Body of pancreas (tissue), 4 donors: ENCODE measurements at regions not wholly inside any gene's neighbourhood (a gene's known extent, or its start where the extent isn't known, plus 50 kb on each side); places are given as distances from the start of the nearest gene placed in this dataset.

Experiments used
- ATAC-seq: fragments of 150-250 bp; one replicate; pipeline ENCODE4 v1.9.1; 2016
- DNase-seq, 4 donors: peaks; one replicate each; pipeline ENCODE4 v3.0.0-alpha.2; 2019
- H3K27ac ChIP-seq, 4 donors: fragments of 200-600 bp; sonication (generic); 1 replicate in 3 of 4; 2 replicates in 1 of 4; pipeline versions ENCODE4 v1.5.1 to v1.6.1; 2016 to 2019; ENCODE audit warnings: mild to moderate bottlenecking in 1 of 4, mixed read lengths in 1 of 4, moderate library complexity in 1 of 4
- H3K27me3 ChIP-seq, 2 donors: fragments of 200-600 bp; sonication (generic); one replicate each; pipeline ENCODE4 v1.6.0; 2016; ENCODE audit warnings: mild to moderate bottlenecking in 1 of 2
- H3K36me3 ChIP-seq, 2 donors: fragments of 200-600 bp; sonication (generic); replicated peaks in 1 of 2; 2 replicates each; pipeline ENCODE4 v1.5.1; 2016; ENCODE audit warnings: low read depth in 2 of 2; ENCODE audit not compliant: insufficient read depth in 1 of 2
- H3K4me1 ChIP-seq: fragments of 200-600 bp; sonication (generic); one replicate; pipeline ENCODE4 v1.6.0; 2016
- H3K4me3 ChIP-seq, 2 donors: fragments of 200-600 bp; sonication (generic); 1 replicate in 1 of 2; 2 replicates in 1 of 2; pipeline ENCODE4 v1.5.1; 2016 to 2019
- H3K9me3 ChIP-seq, 3 donors: fragments of 200-600 bp; sonication (generic); 1 replicate in 2 of 3; 2 replicates in 1 of 3; pipeline ENCODE4 v1.5.1; 2016
- POLR2A ChIP-seq, 3 donors: fragments of 450-650 bp; IDR thresholded peaks; one replicate each; pipeline ENCODE4 v1.6.1; 2016; ENCODE audit warnings: antibody characterized with exemption in 3 of 3, mild to moderate bottlenecking in 2 of 3
- WGBS, 2 donors: methylation state at CpG; one replicate each; pipeline ENCODE4 v1.1.5; 2017; 5-methylcytosine and 5-hydroxymethylcytosine counted together
- intact Hi-C: fragments of 100-400 bp; cut with DNase I; formaldehyde crosslinking; loops from one replicate; pipeline ENCODE4 v1.15.1; 2023
- TF ChIP-seq, protein P1 (sequence below), 7 experiments: fragments of 450-650 bp in 4 of 7; fragments of 200-600 bp in 3 of 7; sonication (generic) in 3 of 7; IDR thresholded peaks; one replicate each; pipeline ENCODE4 v1.5.1; 2016 to 2019; ENCODE audit warnings: antibody characterized with exemption in 7 of 7

DNA sequence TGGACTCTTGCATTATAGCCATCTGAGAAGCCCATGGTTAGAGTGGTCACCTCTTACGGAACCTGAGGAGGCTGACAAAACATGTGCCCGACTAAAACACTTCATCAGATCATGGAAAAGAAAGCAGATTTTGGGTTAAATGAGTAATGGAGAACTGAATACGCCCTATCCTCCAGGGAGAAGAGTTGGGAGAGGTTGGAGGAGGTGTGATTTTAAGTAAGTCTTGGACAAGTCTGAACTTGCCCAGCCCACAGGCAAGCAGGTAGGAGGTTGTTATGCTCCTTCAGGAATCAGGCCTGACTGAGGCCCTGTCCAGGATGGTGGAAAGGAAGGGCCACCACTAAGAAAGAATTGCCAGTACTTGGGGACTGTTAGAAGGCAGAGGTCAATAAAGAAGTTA, 255.8 kb downstream of the TGFB2 start:
- 78 to 87% methylated on average over 3 of the region's 3 CpGs for WGBS, 2 donors
- no peak for ATAC-seq
- intact Hi-C loops, result no loop called here

DNA sequence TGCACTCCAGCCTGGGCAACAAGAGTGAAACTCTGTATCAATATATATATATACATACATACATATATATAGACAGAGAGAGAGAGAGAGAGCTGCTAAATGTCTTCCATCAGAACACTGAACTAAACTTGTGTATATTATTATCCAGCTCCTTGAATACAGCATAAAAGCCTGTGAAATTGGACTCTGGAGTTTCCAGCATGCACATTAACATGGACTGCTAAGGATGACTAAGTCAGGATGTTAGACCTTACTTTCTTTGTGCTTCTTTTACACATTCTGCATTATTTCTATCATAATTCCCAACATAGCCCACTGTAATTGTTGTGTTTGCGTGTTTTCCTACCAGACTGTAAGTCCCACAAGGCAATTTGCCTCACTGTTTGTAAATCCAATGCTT, 259.1 kb downstream of the TGFB2 start:
- TF ChIP-seq, protein P1, sequence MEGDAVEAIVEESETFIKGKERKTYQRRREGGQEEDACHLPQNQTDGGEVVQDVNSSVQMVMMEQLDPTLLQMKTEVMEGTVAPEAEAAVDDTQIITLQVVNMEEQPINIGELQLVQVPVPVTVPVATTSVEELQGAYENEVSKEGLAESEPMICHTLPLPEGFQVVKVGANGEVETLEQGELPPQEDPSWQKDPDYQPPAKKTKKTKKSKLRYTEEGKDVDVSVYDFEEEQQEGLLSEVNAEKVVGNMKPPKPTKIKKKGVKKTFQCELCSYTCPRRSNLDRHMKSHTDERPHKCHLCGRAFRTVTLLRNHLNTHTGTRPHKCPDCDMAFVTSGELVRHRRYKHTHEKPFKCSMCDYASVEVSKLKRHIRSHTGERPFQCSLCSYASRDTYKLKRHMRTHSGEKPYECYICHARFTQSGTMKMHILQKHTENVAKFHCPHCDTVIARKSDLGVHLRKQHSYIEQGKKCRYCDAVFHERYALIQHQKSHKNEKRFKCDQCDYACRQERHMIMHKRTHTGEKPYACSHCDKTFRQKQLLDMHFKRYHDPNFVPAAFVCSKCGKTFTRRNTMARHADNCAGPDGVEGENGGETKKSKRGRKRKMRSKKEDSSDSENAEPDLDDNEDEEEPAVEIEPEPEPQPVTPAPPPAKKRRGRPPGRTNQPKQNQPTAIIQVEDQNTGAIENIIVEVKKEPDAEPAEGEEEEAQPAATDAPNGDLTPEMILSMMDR (IDR thresholded peaks at IDR 0.05), result no peak
- TF ChIP-seq POLR2A (IDR thresholded peaks at IDR 0.05), result no peak
- H3K9me3 ChIP-seq, result no peaks in the 10 kb centered on the region
- intact Hi-C loops, result no loop called here
- no peak for ATAC-seq
- H3K4me3 ChIP-seq, result no peak overlapping the region
- 90 to 92% methylated on average over 1 of the region's 1 CpG for whole genome bisulfite sequencing, 2 donors
- no peaks in the 10 kb centered on the region for H3K36me3 ChIP-seq
- H3K27me3 ChIP-seq, result no peaks in the 10 kb centered on the region
- H3K4me1 ChIP-seq, result no peaks in the 10 kb centered on the region
- no peak overlapping the region for H3K27ac ChIP-seq
- DNase-seq, result no peak

More for the DNA sequence above, 255.8 kb downstream of the TGFB2 start:
- Histone ChIP-seq H3K27me3 (no peaks in the 10 kb centered on the region), H3K9me3 (no peaks in the 10 kb centered on the region), H3K27ac (no peak overlapping the region), H3K36me3 (no peaks in the 10 kb centered on the region), H3K4me3 (no peak overlapping the region), H3K4me1 (no peaks in the 10 kb centered on the region)
- TF ChIP-seq, protein P1 (IDR thresholded peaks at IDR 0.05), result no peak
- TF ChIP-seq POLR2A (IDR thresholded peaks at IDR 0.05), result no peak
- no peak for DNase-seq

GRCh38 chr1:218611916-218612585, 266.9 kb downstream of the TGFB2 start:
- TF ChIP-seq, protein P1 (IDR thresholded peaks at IDR 0.05), result no peak
- no peak for TF ChIP-seq POLR2A (IDR thresholded peaks at IDR 0.05)
- H3K9me3 ChIP-seq, result no peaks in the 10 kb centered on the region
- ATAC-seq (no peak), DNase-seq (no peak)
- 86% methylated on average over 1 of the region's 1 CpG; no CpG with 5 or more reads in 1 of the 2 donors for WGBS, 2 donors
- no peaks in the 10 kb centered on the region for H3K27me3 ChIP-seq
- intact Hi-C loops, result no loop called here
- no peaks in the 10 kb centered on the region for H3K36me3 ChIP-seq
- H3K4me1 ChIP-seq, result no peaks in the 10 kb centered on the region
- no peak overlapping the region for H3K27ac ChIP-seq
- H3K4me3 ChIP-seq, result no peak overlapping the region

DNA sequence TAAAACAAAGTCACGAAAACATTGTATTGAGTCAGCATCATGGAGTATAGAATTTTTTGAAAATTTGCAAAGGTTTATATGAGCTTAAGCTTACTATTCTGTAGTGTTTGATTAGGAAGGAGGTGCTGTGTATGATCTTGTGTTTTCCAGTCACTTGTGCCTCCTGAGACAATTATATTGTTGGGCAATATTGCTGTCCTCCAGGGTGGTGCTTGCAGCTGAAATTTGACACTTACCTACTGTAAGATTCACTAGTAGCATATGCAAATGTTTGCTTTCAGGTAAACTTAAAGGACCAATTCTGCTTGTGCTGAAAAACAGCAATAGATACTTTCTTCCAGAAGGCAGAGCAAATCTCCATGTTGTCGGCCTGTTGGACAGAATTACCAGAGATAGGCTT, 268.0 kb downstream of the TGFB2 start:
- Histone ChIP-seq H3K36me3 (no peaks in the 10 kb centered on the region), H3K4me3 (no peak overlapping the region), H3K27ac (no peak overlapping the region), H3K4me1 (no peaks in the 10 kb centered on the region), H3K9me3 (no peaks in the 10 kb centered on the region), H3K27me3 (no peaks in the 10 kb centered on the region)
- no peak for ATAC-seq
- TF ChIP-seq, protein P1 (IDR thresholded peaks at IDR 0.05), result no peak
- no peak for TF ChIP-seq POLR2A (IDR thresholded peaks at IDR 0.05)
- DNase-seq, result no peak
- WGBS, 2 donors, result 58 to 67% methylated on average over 2 of the region's 2 CpGs
- intact Hi-C loops, result no loop called here

DNA sequence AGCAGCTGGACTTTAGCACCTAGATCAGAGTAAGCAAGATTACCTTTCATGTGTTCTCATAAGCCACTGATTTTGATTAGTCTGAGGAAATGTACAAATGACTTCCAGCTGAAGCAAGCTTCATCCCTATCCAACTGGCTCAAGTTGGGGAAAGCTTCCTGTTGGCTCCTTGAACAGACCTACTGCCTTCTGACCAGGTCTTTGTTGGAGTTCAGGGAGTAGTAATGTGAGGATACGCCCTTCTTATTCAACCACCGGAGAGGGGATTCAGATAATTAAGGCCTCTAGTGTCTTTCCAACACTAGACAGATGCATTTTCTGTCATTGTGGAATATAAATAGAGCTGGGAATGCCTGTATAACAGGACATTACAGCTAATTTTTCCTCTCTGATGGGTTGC, 268.9 kb downstream of the TGFB2 start:
- TF ChIP-seq POLR2A (IDR thresholded peaks at IDR 0.05), result no peak
- TF ChIP-seq, protein P1 (IDR thresholded peaks at IDR 0.05), result no peak
- no peaks in the 10 kb centered on the region for H3K27me3 ChIP-seq
- H3K9me3 ChIP-seq, result no peaks in the 10 kb centered on the region
- DNase-seq (no peak), ATAC-seq (no peak)
- no peak overlapping the region for H3K4me3 ChIP-seq
- no peaks in the 10 kb centered on the region for H3K4me1 ChIP-seq
- intact Hi-C loops, result no loop called here
- 85 to 87% methylated on average over 2 of the region's 2 CpGs for WGBS, 2 donors
- no peaks in the 10 kb centered on the region for H3K36me3 ChIP-seq
- H3K27ac ChIP-seq, result no peak overlapping the region
